ENCODE measurements at regions not wholly inside any gene's neighbourhood (a gene's known extent, or its start where the extent isn't known, plus 50 kb on each side); places are given as distances from the start of the nearest gene placed in this dataset.

DNA sequence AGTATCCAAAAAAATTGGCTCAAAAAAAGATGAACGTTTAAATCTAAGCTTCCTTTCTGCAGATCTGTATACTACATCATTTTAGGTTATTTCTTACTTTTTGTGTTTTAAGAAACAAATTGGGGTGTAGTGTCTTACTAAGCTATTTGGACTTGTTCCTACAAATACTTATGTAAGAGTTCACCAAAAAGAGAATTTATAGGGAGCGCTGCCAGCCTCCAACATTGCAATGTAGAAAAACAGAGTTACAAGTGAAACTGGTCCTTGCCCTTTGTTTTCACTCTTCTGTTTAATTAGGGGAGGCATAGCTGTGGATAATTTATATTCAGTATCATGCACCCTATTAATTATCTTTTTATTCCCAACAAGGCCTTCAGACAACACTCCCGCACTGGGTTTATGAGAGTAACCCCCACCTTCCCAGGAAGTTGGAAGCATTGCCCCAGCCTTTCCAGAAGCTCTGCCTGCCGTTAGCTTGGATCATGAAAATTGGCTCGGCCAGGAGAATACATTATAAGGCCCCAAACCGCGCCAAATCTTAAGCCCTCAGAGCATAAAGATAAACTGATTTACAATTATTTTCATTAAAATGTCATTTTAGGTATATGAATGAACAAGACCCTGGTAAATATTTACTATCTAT, 261.8 kb upstream of the KLF6 start:
- TF ChIP-seq POLR2A (IDR thresholded peaks at IDR 0.05), result no peak
- TF ChIP-seq, protein P1, sequence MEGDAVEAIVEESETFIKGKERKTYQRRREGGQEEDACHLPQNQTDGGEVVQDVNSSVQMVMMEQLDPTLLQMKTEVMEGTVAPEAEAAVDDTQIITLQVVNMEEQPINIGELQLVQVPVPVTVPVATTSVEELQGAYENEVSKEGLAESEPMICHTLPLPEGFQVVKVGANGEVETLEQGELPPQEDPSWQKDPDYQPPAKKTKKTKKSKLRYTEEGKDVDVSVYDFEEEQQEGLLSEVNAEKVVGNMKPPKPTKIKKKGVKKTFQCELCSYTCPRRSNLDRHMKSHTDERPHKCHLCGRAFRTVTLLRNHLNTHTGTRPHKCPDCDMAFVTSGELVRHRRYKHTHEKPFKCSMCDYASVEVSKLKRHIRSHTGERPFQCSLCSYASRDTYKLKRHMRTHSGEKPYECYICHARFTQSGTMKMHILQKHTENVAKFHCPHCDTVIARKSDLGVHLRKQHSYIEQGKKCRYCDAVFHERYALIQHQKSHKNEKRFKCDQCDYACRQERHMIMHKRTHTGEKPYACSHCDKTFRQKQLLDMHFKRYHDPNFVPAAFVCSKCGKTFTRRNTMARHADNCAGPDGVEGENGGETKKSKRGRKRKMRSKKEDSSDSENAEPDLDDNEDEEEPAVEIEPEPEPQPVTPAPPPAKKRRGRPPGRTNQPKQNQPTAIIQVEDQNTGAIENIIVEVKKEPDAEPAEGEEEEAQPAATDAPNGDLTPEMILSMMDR (IDR thresholded peaks at IDR 0.05), result no peak

Data from thyroid gland (tissue), 4 donors.